ENCODE measurements at regions not wholly inside any gene's neighbourhood (a gene's known extent, or its start where the extent isn't known, plus 50 kb on each side); places are given as distances from the start of the nearest gene placed in this dataset.

DNA sequence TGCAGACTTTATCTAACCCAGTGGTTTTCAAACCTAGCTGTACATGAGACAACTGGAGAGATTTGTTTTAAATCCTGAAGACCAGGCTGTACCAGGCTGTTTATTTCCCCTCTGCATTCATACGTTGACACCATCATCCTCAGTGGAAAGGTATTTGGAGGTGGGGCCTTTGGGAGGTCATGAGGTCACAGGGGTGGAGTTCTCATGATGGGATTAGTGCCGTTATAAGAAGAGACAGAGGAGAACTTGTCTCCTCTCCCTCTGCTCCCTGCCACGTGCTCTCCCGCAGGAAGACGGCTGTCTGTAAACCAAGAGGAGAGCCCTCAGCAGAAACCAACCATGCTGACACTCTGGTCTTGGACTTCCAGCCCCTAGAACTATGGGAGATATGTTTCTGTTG, 165.4 kb downstream of the ADSS2 start:
- no peaks in the 10 kb centered on the region for H3K4me1 ChIP-seq (ENCODE audit: insufficient read depth, low read length, severe bottlenecking)
- no peak overlapping the region for H3K4me3 ChIP-seq (ENCODE audit: low read depth, low read length, poor library complexity, severe bottlenecking)
- no peak overlapping the region for H3K4me2 ChIP-seq (ENCODE audit: low read length)
- H2AFZ ChIP-seq (ENCODE audit: low read length), result no peak overlapping the region
- no peaks in the 10 kb centered on the region for H3K79me2 ChIP-seq (ENCODE audit: insufficient read depth, low read length)
- H3K27ac ChIP-seq (ENCODE audit: low read depth, low read length, poor library complexity, severe bottlenecking), result no peak overlapping the region
- no peaks in the 10 kb centered on the region for H3K27me3 ChIP-seq (ENCODE audit: insufficient read depth, low read length)
- no peaks in the 10 kb centered on the region for H3F3A ChIP-seq (ENCODE audit: insufficient read depth, low read length)
- no peak overlapping the region for H3K9ac ChIP-seq (ENCODE audit: low read length)
- H3K36me3 ChIP-seq (ENCODE audit: insufficient read depth, low read length), result no peaks in the 10 kb centered on the region
- no peak for TF ChIP-seq EZH2 (IDR thresholded peaks at IDR 0.05; ENCODE audit: borderline replicate concordance, low read length)
- TF ChIP-seq, protein P1, sequence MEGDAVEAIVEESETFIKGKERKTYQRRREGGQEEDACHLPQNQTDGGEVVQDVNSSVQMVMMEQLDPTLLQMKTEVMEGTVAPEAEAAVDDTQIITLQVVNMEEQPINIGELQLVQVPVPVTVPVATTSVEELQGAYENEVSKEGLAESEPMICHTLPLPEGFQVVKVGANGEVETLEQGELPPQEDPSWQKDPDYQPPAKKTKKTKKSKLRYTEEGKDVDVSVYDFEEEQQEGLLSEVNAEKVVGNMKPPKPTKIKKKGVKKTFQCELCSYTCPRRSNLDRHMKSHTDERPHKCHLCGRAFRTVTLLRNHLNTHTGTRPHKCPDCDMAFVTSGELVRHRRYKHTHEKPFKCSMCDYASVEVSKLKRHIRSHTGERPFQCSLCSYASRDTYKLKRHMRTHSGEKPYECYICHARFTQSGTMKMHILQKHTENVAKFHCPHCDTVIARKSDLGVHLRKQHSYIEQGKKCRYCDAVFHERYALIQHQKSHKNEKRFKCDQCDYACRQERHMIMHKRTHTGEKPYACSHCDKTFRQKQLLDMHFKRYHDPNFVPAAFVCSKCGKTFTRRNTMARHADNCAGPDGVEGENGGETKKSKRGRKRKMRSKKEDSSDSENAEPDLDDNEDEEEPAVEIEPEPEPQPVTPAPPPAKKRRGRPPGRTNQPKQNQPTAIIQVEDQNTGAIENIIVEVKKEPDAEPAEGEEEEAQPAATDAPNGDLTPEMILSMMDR (IDR thresholded peaks at IDR 0.05; ENCODE audit: low read length), result no peak
- H4K20me1 ChIP-seq (ENCODE audit: insufficient read depth, low read length), result no peaks in the 10 kb centered on the region
- H3K9me3 ChIP-seq (ENCODE audit: low read length), result no peaks in the 10 kb centered on the region
- no peaks in the 10 kb centered on the region for H3K9me2 ChIP-seq (ENCODE audit: low read depth, low read length)

DNA sequence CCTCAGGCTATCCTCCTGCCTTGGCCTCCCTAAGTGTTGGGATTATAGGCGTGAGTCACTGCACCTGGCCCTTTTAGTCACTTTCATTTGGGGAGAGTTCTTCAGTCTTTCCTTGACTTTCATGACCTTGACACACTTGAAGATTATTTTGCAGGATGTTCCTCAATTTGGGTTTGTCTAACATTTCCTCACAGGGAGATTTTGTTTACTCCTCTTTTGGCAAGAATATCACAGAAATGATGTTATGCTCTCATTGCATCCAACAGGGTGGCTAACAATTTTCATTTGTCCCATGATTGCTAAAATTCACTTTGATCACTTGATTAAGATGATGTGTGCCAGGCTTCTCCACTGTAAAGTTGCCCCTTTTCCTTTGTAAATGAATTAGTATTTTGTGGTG, 164.0 kb downstream of the ADSS2 start:
- Histone ChIP-seq H3K9ac (ENCODE audit: low read length) (no peak overlapping the region), H3K36me3 (ENCODE audit: insufficient read depth, low read length) (no peaks in the 10 kb centered on the region), H3F3A (ENCODE audit: insufficient read depth, low read length) (no peaks in the 10 kb centered on the region), H3K9me2 (ENCODE audit: low read depth, low read length) (no peaks in the 10 kb centered on the region), H3K27me3 (ENCODE audit: insufficient read depth, low read length) (no peaks in the 10 kb centered on the region), H3K27ac (ENCODE audit: low read depth, low read length, poor library complexity, severe bottlenecking) (no peak overlapping the region), H3K4me3 (ENCODE audit: low read depth, low read length, poor library complexity, severe bottlenecking) (no peak overlapping the region), H4K20me1 (ENCODE audit: insufficient read depth, low read length) (no peaks in the 10 kb centered on the region), H2AFZ (ENCODE audit: low read length) (no peak overlapping the region), H3K4me2 (ENCODE audit: low read length) (no peak overlapping the region), H3K9me3 (ENCODE audit: low read length) (no peaks in the 10 kb centered on the region), H3K4me1 (ENCODE audit: insufficient read depth, low read length, severe bottlenecking) (no peaks in the 10 kb centered on the region), H3K79me2 (ENCODE audit: insufficient read depth, low read length) (no peaks in the 10 kb centered on the region)
- TF ChIP-seq, protein P1 (IDR thresholded peaks at IDR 0.05; ENCODE audit: low read length), result no peak
- no peak for TF ChIP-seq EZH2 (IDR thresholded peaks at IDR 0.05; ENCODE audit: borderline replicate concordance, low read length)

DNA sequence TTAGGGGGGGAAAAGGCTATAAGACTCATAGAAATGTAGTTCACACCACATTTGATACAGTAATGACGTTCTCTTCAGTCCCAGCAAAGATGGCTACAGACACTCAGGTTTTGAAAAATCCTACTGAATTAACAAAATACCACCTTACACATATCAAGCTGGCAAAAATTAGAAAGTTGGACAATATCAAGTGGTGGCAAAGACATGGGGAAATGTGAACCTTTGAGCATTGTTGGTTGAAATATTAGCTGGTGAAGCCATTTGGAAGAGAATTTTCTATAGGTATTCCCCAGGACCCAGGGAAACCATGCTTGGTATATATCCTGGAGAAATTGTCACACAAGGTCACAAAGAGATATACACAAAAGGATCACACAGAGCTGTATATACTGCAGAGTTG, 163.0 kb downstream of the ADSS2 start:
- H3F3A ChIP-seq (ENCODE audit: insufficient read depth, low read length), result no peaks in the 10 kb centered on the region

More for the DNA sequence above, 163.0 kb downstream of the ADSS2 start:
- Histone ChIP-seq H3K79me2 (ENCODE audit: insufficient read depth, low read length) (no peaks in the 10 kb centered on the region), H2AFZ (ENCODE audit: low read length) (no peak overlapping the region), H3K9me3 (ENCODE audit: low read length) (no peaks in the 10 kb centered on the region), H3K36me3 (ENCODE audit: insufficient read depth, low read length) (no peaks in the 10 kb centered on the region), H3K4me2 (ENCODE audit: low read length) (no peak overlapping the region), H3K9ac (ENCODE audit: low read length) (no peak overlapping the region), H3K27ac (ENCODE audit: low read depth, low read length, poor library complexity, severe bottlenecking) (no peak overlapping the region), H3K9me2 (ENCODE audit: low read depth, low read length) (no peaks in the 10 kb centered on the region), H3K27me3 (ENCODE audit: insufficient read depth, low read length) (no peaks in the 10 kb centered on the region), H3K4me3 (ENCODE audit: low read depth, low read length, poor library complexity, severe bottlenecking) (no peak overlapping the region), H4K20me1 (ENCODE audit: insufficient read depth, low read length) (no peaks in the 10 kb centered on the region), H3K4me1 (ENCODE audit: insufficient read depth, low read length, severe bottlenecking) (no peaks in the 10 kb centered on the region)
- no peak for TF ChIP-seq EZH2 (IDR thresholded peaks at IDR 0.05; ENCODE audit: borderline replicate concordance, low read length)
- TF ChIP-seq, protein P1 (IDR thresholded peaks at IDR 0.05; ENCODE audit: low read length), result no peak
